Mesenchymal stem cell (in vitro differentiated cells and primary cell): ENCODE measurements at regions not wholly inside any gene's neighbourhood (a gene's known extent, or its start where the extent isn't known, plus 50 kb on each side); places are given as distances from the start of the nearest gene placed in this dataset.

Experiments
- DNase-seq: peaks from one replicate; pipeline ENCODE4 v3.0.0-alpha.2; 2013
- H2AFZ ChIP-seq: one replicate; pipeline ENCODE4 v1.6.1; 2013; ENCODE audit warnings: low read depth, mild to moderate bottlenecking, control low read depth, inconsistent platforms, low read length, moderate library complexity
- H2AK5ac ChIP-seq: 2 replicates; pipeline ENCODE4 v1.6.1; 2013; ENCODE audit warnings: low read length, moderate library complexity, mild to moderate bottlenecking, inconsistent platforms; ENCODE audit not compliant: severe bottlenecking
- H2BK120ac ChIP-seq: one replicate; pipeline ENCODE4 v1.6.1; 2013; ENCODE audit warnings: low read depth, mild to moderate bottlenecking, inconsistent platforms, low read length, moderate library complexity
- H2BK12ac ChIP-seq, 2 experiments: one replicate each; pipeline ENCODE4 v1.6.1; 2013; ENCODE audit warnings: inconsistent platforms in 2 of 2, low read length in 2 of 2, mild to moderate bottlenecking in 2 of 2, moderate library complexity in 2 of 2, control low read depth in 1 of 2
- H2BK15ac ChIP-seq: one replicate; pipeline ENCODE4 v1.6.1; 2013; ENCODE audit warnings: mild to moderate bottlenecking, low read depth, inconsistent platforms; ENCODE audit not compliant: poor library complexity, severe bottlenecking
- H2BK5ac ChIP-seq: 2 replicates; pipeline ENCODE4 v1.6.1; 2013; ENCODE audit warnings: low read depth, mild to moderate bottlenecking, low read length, control low read depth, inconsistent platforms; ENCODE audit not compliant: poor library complexity, severe bottlenecking
- H3K14ac ChIP-seq, 2 experiments: one replicate each; pipeline ENCODE4 v1.6.1; 2013; ENCODE audit warnings: inconsistent platforms in 2 of 2, low read length in 2 of 2, control low read depth in 1 of 2, mild to moderate bottlenecking in 1 of 2, moderate library complexity in 1 of 2
- H3K18ac ChIP-seq, 2 experiments: one replicate each; pipeline ENCODE4 v1.6.1; 2013; ENCODE audit warnings: inconsistent platforms in 2 of 2, low read length in 2 of 2, control low read depth in 1 of 2, low read depth in 1 of 2, mild to moderate bottlenecking in 1 of 2
- H3K23ac ChIP-seq, 2 experiments: one replicate each; pipeline ENCODE4 v1.6.1; 2013; ENCODE audit warnings: inconsistent platforms in 2 of 2, low read length in 2 of 2, mild to moderate bottlenecking in 2 of 2, moderate library complexity in 2 of 2, control low read depth in 1 of 2
- H3K27ac ChIP-seq: 2 replicates; pipeline ENCODE4 v1.5.1; 2013; ENCODE audit warnings: mild to moderate bottlenecking, moderate library complexity, low read length, control low read depth, inconsistent platforms; ENCODE audit not compliant: poor library complexity, severe bottlenecking
- H3K27me3 ChIP-seq, 2 experiments: 2 replicates each; pipeline versions ENCODE4 v1.6.1 to v1.7.0; 2013; ENCODE audit warnings: low read length in 2 of 2, mild to moderate bottlenecking in 2 of 2, moderate library complexity in 2 of 2, control low read depth in 1 of 2, inconsistent platforms in 1 of 2; ENCODE audit not compliant: control insufficient read depth in 1 of 2, insufficient read depth in 1 of 2
- H3K36me3 ChIP-seq, 2 experiments: 2 replicates each; pipeline versions ENCODE4 v1.6.1 to v1.7.0; 2013; ENCODE audit warnings: low read length in 2 of 2, control low read depth in 1 of 2, inconsistent platforms in 1 of 2, low read depth in 1 of 2, mild to moderate bottlenecking in 1 of 2; ENCODE audit not compliant: insufficient read depth in 2 of 2, control insufficient read depth in 1 of 2
- H3K4ac ChIP-seq, 2 experiments: one replicate each; pipeline ENCODE4 v1.6.1; 2013; ENCODE audit warnings: inconsistent platforms in 2 of 2, low read length in 2 of 2, mild to moderate bottlenecking in 2 of 2, moderate library complexity in 2 of 2, control low read depth in 1 of 2, low read depth in 1 of 2
- H3K4me1 ChIP-seq: 2 replicates; pipeline ENCODE4 v1.6.1; 2013; ENCODE audit warnings: low read depth, low read length, control low read depth; ENCODE audit not compliant: control insufficient read depth, insufficient read depth
- H3K4me2 ChIP-seq: 2 replicates; pipeline ENCODE4 v1.6.1; 2013; ENCODE audit warnings: low read length, mild to moderate bottlenecking, inconsistent platforms; ENCODE audit not compliant: poor library complexity, severe bottlenecking
- H3K4me3 ChIP-seq, 2 experiments: 2 replicates each; pipeline versions ENCODE4 v1.5.1 to v1.7.0; 2013; ENCODE audit warnings: low read length in 2 of 2, mild to moderate bottlenecking in 2 of 2, control low read depth in 1 of 2, low read depth in 1 of 2; ENCODE audit not compliant: insufficient read depth in 1 of 2
- H3K79me1 ChIP-seq: replicated peaks from 2 replicates; pipeline ENCODE4 v1.6.1; 2013; ENCODE audit warnings: mild to moderate bottlenecking, control low read depth, low read length, inconsistent platforms; ENCODE audit not compliant: poor library complexity, severe bottlenecking
- H3K9ac ChIP-seq: 2 replicates; pipeline ENCODE4 v1.7.0; 2013; ENCODE audit warnings: mild to moderate bottlenecking, low read length, moderate library complexity
- H3K9me3 ChIP-seq: 2 replicates; pipeline ENCODE4 v1.7.0; 2013; ENCODE audit warnings: mild to moderate bottlenecking, low read length; ENCODE audit not compliant: control insufficient read depth
- H4K8ac ChIP-seq: one replicate; pipeline ENCODE4 v1.6.1; 2013; ENCODE audit warnings: inconsistent platforms, mild to moderate bottlenecking, low read length, moderate library complexity
- H4K91ac ChIP-seq: one replicate; pipeline ENCODE4 v1.6.1; 2013; ENCODE audit warnings: mild to moderate bottlenecking, low read length, inconsistent platforms
- WGBS: methylation state at CpG from one replicate; pipeline ENCODE4 v1.1.7; 2013; ENCODE audit warnings: mixed read lengths; 5-methylcytosine and 5-hydroxymethylcytosine counted together

- Histone ChIP-seq H4K91ac (no peak overlapping the region), H2AFZ (no peak overlapping the region), H2AK5ac (no peak overlapping the region), H2BK120ac (no peak overlapping the region), H3K4me3 (no peak overlapping the region), H3K18ac (no peak overlapping the region), H3K23ac (no peak overlapping the region), H3K4me2 (no peak overlapping the region), H3K36me3 (no peaks in the 10 kb centered on the region), H2BK5ac (no peak overlapping the region), H3K14ac (no peak overlapping the region), H3K9me3 (no peaks in the 10 kb centered on the region), H3K79me1 (no peaks in the 10 kb centered on the region), H2BK12ac (no peak overlapping the region), H2BK15ac (no peak overlapping the region), H3K27ac (no peak overlapping the region), H3K27me3 (no peaks in the 10 kb centered on the region), H4K8ac (no peak overlapping the region), H3K9ac (no peak overlapping the region), H3K4ac (no peak overlapping the region), H3K4me1 (no peaks in the 10 kb centered on the region)
- DNase-seq = no peak
- WGBS = no CpG with 5 or more reads among the region's 1 CpG
Observed at GRCh38 chr13:85719749-85720148, 79.5 kb downstream of the SLITRK6 start.

GRCh38 chr13:85717921-85718320, 81.3 kb downstream of the SLITRK6 start:
- Histone ChIP-seq H3K27me3 (no peaks in the 10 kb centered on the region), H3K4me2 (no peak overlapping the region)

GRCh38 chr13:85710545-85710944, 88.7 kb downstream of the SLITRK6 start:
- Histone ChIP-seq H2BK12ac (no peak overlapping the region), H3K14ac (no peak overlapping the region), H4K8ac (no peak overlapping the region), H3K9me3 (no peaks in the 10 kb centered on the region), H3K23ac (no peak overlapping the region), H3K9ac (no peak overlapping the region), H2AK5ac (no peak overlapping the region), H2BK15ac (no peak overlapping the region), H3K27me3 (no peaks in the 10 kb centered on the region), H3K27ac (no peak overlapping the region), H2BK120ac (no peak overlapping the region), H4K91ac (no peak overlapping the region), H2BK5ac (no peak overlapping the region), H3K4me1 (no peaks in the 10 kb centered on the region), H3K4me3 (no peak overlapping the region), H3K18ac (no peak overlapping the region), H3K79me1 (no peaks in the 10 kb centered on the region), H3K36me3 (no peaks in the 10 kb centered on the region), H3K4ac (no peak overlapping the region), H3K4me2 (no peak overlapping the region), H2AFZ (no peak overlapping the region)
- DNase-seq = no peak
- WGBS = 94% methylated on average over 2 of the region's 4 CpGs

More at GRCh38 chr13:85717921-85718320, 81.3 kb downstream of the SLITRK6 start:
- no peak overlapping the region for H2AFZ ChIP-seq
- H3K4me3 ChIP-seq = no peak overlapping the region
- H3K23ac ChIP-seq = no peak overlapping the region
- H2BK120ac ChIP-seq = no peak overlapping the region
- H4K8ac ChIP-seq = no peak overlapping the region
- no peak overlapping the region for H2BK15ac ChIP-seq
- no peak overlapping the region for H2BK12ac ChIP-seq
- no peak overlapping the region for H3K14ac ChIP-seq
- H3K4me1 ChIP-seq = no peaks in the 10 kb centered on the region
- WGBS = no CpG with 5 or more reads among the region's 3 CpGs
- no peak overlapping the region for H3K27ac ChIP-seq
- no peaks in the 10 kb centered on the region for H3K79me1 ChIP-seq
- H2BK5ac ChIP-seq = no peak overlapping the region
- no peak overlapping the region for H3K18ac ChIP-seq
- H4K91ac ChIP-seq = no peak overlapping the region
- no peak overlapping the region for H3K4ac ChIP-seq
- H2AK5ac ChIP-seq = no peak overlapping the region
- H3K9me3 ChIP-seq = no peaks in the 10 kb centered on the region
- no peak for DNase-seq
- H3K9ac ChIP-seq = no peak overlapping the region
- no peaks in the 10 kb centered on the region for H3K36me3 ChIP-seq

GRCh38 chr13:85709721-85710120, 89.5 kb downstream of the SLITRK6 start:
- no peak for DNase-seq
- Histone ChIP-seq H3K4me1 (no peaks in the 10 kb centered on the region), H2BK15ac (no peak overlapping the region), H3K14ac (no peak overlapping the region), H3K18ac (no peak overlapping the region), H3K27me3 (no peaks in the 10 kb centered on the region), H3K4me2 (no peak overlapping the region), H4K8ac (no peak overlapping the region), H3K36me3 (no peaks in the 10 kb centered on the region), H2BK120ac (no peak overlapping the region), H3K27ac (no peak overlapping the region), H2BK5ac (no peak overlapping the region), H4K91ac (no peak overlapping the region), H2AK5ac (no peak overlapping the region), H2AFZ (no peak overlapping the region), H2BK12ac (no peak overlapping the region), H3K9me3 (no peaks in the 10 kb centered on the region), H3K79me1 (no peaks in the 10 kb centered on the region), H3K4me3 (no peak overlapping the region), H3K9ac (no peak overlapping the region), H3K23ac (no peak overlapping the region), H3K4ac (no peak overlapping the region)
- 88% methylated on average over 1 of the region's 1 CpG for WGBS
